ENCODE measurements at regions not wholly inside any gene's neighbourhood (a gene's known extent, or its start where the extent isn't known, plus 50 kb on each side); places are given as distances from the start of the nearest gene placed in this dataset.

- TF ChIP-seq, protein P1, sequence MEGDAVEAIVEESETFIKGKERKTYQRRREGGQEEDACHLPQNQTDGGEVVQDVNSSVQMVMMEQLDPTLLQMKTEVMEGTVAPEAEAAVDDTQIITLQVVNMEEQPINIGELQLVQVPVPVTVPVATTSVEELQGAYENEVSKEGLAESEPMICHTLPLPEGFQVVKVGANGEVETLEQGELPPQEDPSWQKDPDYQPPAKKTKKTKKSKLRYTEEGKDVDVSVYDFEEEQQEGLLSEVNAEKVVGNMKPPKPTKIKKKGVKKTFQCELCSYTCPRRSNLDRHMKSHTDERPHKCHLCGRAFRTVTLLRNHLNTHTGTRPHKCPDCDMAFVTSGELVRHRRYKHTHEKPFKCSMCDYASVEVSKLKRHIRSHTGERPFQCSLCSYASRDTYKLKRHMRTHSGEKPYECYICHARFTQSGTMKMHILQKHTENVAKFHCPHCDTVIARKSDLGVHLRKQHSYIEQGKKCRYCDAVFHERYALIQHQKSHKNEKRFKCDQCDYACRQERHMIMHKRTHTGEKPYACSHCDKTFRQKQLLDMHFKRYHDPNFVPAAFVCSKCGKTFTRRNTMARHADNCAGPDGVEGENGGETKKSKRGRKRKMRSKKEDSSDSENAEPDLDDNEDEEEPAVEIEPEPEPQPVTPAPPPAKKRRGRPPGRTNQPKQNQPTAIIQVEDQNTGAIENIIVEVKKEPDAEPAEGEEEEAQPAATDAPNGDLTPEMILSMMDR (IDR thresholded peaks at IDR 0.05; ENCODE audit: control extremely low read depth in 1 of 3, insufficient read depth in 1 of 3, low read depth in 1 of 3, low read length in 3 of 3), result no peak
- TF ChIP-seq RAD21 (IDR thresholded peaks at IDR 0.05 in 1 of 2, conservative IDR thresholded peaks at IDR 0.05 in 1 of 2; ENCODE audit: low read depth in 2 of 2, low read length in 2 of 2) (no peak), EP300 (IDR thresholded peaks at IDR 0.05; ENCODE audit: borderline replicate concordance in 1 of 2, low read depth in 2 of 2, low read length in 2 of 2) (no peak), TAF1 (IDR thresholded peaks at IDR 0.05; ENCODE audit: low read depth, low read length) (no peak), POLR2A (IDR thresholded peaks at IDR 0.05; ENCODE audit: control extremely low read depth in 1 of 2, low read depth in 2 of 2, low read length in 2 of 2) (no peak), EZH2 (IDR thresholded peaks at IDR 0.05; ENCODE audit: low read depth, low read length, severe bottlenecking) (no peak), JUN (IDR thresholded peaks at IDR 0.05; ENCODE audit: low read depth, low read length) (no peak), CEBPB (IDR thresholded peaks at IDR 0.05; ENCODE audit: low read depth, low read length) (no peak), NANOG (IDR thresholded peaks at IDR 0.05; ENCODE audit: insufficient read depth, low read depth, low read length, poor library complexity, severe bottlenecking) (no peak), MAFK (IDR thresholded peaks at IDR 0.05; ENCODE audit: low read depth, low read length) (no peak), ZNF274 (IDR thresholded peaks at IDR 0.05; ENCODE audit: borderline replicate concordance, extremely low read depth, low read length) (no peak)
- TF ChIP-seq, protein P2, sequence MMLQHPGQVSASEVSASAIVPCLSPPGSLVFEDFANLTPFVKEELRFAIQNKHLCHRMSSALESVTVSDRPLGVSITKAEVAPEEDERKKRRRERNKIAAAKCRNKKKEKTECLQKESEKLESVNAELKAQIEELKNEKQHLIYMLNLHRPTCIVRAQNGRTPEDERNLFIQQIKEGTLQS (IDR thresholded peaks at IDR 0.05; ENCODE audit: insufficient read depth, low read depth, low read length), result no peak
- TF ChIP-seq, protein P3, sequence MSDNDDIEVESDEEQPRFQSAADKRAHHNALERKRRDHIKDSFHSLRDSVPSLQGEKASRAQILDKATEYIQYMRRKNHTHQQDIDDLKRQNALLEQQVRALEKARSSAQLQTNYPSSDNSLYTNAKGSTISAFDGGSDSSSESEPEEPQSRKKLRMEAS (IDR thresholded peaks at IDR 0.05), result no peak
These were observed 328.7 kb upstream of the PPARGC1A start for GRCh38 chr4:24218566-24218965.
